22Rv1 (cell line): ENCODE measurements at regions not wholly inside any gene's neighbourhood (a gene's known extent, or its start where the extent isn't known, plus 50 kb on each side); places are given as distances from the start of the nearest gene placed in this dataset.

Experiments
- ZFX ChIP-seq: fragments of 450-650 bp; IDR thresholded peaks from 2 replicates; pipeline ENCODE4 v1.6.1; 2017; ENCODE audit warnings: antibody characterized with exemption, borderline replicate concordance
- TF ChIP-seq, protein P1 (sequence below): fragments of 450-650 bp; IDR thresholded peaks from 2 replicates; pipeline ENCODE4 v1.5.1; 2017; ENCODE audit warnings: mild to moderate bottlenecking

GRCh38 chr16:25434064-25434463 is 176.4 kb upstream of the ZKSCAN2 start:
- TF ChIP-seq, protein P1, sequence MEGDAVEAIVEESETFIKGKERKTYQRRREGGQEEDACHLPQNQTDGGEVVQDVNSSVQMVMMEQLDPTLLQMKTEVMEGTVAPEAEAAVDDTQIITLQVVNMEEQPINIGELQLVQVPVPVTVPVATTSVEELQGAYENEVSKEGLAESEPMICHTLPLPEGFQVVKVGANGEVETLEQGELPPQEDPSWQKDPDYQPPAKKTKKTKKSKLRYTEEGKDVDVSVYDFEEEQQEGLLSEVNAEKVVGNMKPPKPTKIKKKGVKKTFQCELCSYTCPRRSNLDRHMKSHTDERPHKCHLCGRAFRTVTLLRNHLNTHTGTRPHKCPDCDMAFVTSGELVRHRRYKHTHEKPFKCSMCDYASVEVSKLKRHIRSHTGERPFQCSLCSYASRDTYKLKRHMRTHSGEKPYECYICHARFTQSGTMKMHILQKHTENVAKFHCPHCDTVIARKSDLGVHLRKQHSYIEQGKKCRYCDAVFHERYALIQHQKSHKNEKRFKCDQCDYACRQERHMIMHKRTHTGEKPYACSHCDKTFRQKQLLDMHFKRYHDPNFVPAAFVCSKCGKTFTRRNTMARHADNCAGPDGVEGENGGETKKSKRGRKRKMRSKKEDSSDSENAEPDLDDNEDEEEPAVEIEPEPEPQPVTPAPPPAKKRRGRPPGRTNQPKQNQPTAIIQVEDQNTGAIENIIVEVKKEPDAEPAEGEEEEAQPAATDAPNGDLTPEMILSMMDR = no peak
- TF ChIP-seq ZFX = no peak
